ENCODE measurements at regions not wholly inside any gene's neighbourhood (a gene's known extent, or its start where the extent isn't known, plus 50 kb on each side); places are given as distances from the start of the nearest gene placed in this dataset.

- Histone ChIP-seq H3K9me3 (no peaks in the 10 kb centered on the region), H3K27ac (no peak overlapping the region), H3K27me3 (no peaks in the 10 kb centered on the region), H3K4me1 (no peaks in the 10 kb centered on the region), H3K4me3 (no peak overlapping the region), H3K36me3 (no peaks in the 10 kb centered on the region)
- DNase-seq (ENCODE audit: low spot score in 2 of 2) = no peak
- intact Hi-C loops (cut with DNase I) = no loop called here
- TF ChIP-seq CTCF (IDR thresholded peaks at IDR 0.05) = no peak
Observed at GRCh38 chr7:124566583-124566982, 199.0 kb downstream of the GPR37 start.

- Histone ChIP-seq H3K4me3 (no peak overlapping the region), H3K36me3 (no peaks in the 10 kb centered on the region), H3K27ac (no peak overlapping the region), H3K9me3 (no peaks in the 10 kb centered on the region), H3K27me3 (no peaks in the 10 kb centered on the region), H3K4me1 (no peaks in the 10 kb centered on the region)
- TF ChIP-seq CTCF (IDR thresholded peaks at IDR 0.05) = no peak
- DNase-seq (ENCODE audit: low spot score in 2 of 2) = no peak
- intact Hi-C loops (cut with DNase I) = no loop called here
Observed at GRCh38 chr7:124557587-124557986, 208.0 kb downstream of the GPR37 start.

- Histone ChIP-seq H3K9me3 (no peaks in the 10 kb centered on the region), H3K27me3 (no peaks in the 10 kb centered on the region), H3K27ac (no peak overlapping the region), H3K36me3 (no peaks in the 10 kb centered on the region), H3K4me1 (no peaks in the 10 kb centered on the region), H3K4me3 (no peak overlapping the region)
- intact Hi-C loops (cut with DNase I) = no loop called here
- TF ChIP-seq CTCF (IDR thresholded peaks at IDR 0.05) = no peak
- no peak for DNase-seq (ENCODE audit: low spot score in 2 of 2)
Observed at GRCh38 chr7:124557101-124557500, 208.5 kb downstream of the GPR37 start.

- no peak for TF ChIP-seq CTCF (IDR thresholded peaks at IDR 0.05)
- no peak for DNase-seq (ENCODE audit: low spot score in 2 of 2)
- Histone ChIP-seq H3K4me3 (no peak overlapping the region), H3K27ac (no peak overlapping the region), H3K36me3 (no peaks in the 10 kb centered on the region), H3K27me3 (no peaks in the 10 kb centered on the region), H3K4me1 (no peaks in the 10 kb centered on the region), H3K9me3 (no peaks in the 10 kb centered on the region)
- intact Hi-C loops (cut with DNase I) = no loop called here
Observed at GRCh38 chr7:124553502-124553901, 212.1 kb downstream of the GPR37 start.

GRCh38 chr7:124552217-124552616 is 213.4 kb downstream of the GPR37 start:
- Histone ChIP-seq H3K27ac (no peak overlapping the region), H3K4me3 (no peak overlapping the region), H3K27me3 (no peaks in the 10 kb centered on the region), H3K4me1 (no peaks in the 10 kb centered on the region), H3K36me3 (no peaks in the 10 kb centered on the region), H3K9me3 (no peaks in the 10 kb centered on the region)
- intact Hi-C loops (cut with DNase I) = no loop called here
- DNase-seq (ENCODE audit: low spot score in 2 of 2) = no peak
- no peak for TF ChIP-seq CTCF (IDR thresholded peaks at IDR 0.05)

- H3K4me3 ChIP-seq = no peak overlapping the region
- intact Hi-C loops (cut with DNase I) = no loop called here
- no peaks in the 10 kb centered on the region for H3K4me1 ChIP-seq
- no peaks in the 10 kb centered on the region for H3K36me3 ChIP-seq
- DNase-seq (ENCODE audit: low spot score in 2 of 2) = no peak
- TF ChIP-seq CTCF (IDR thresholded peaks at IDR 0.05) = no peak
- no peaks in the 10 kb centered on the region for H3K27me3 ChIP-seq
- no peaks in the 10 kb centered on the region for H3K9me3 ChIP-seq
- H3K27ac ChIP-seq = no peak overlapping the region
Observed at GRCh38 chr7:124550036-124550435, 215.6 kb downstream of the GPR37 start.
